ENCODE measurements at regions not wholly inside any gene's neighbourhood (a gene's known extent, or its start where the extent isn't known, plus 50 kb on each side); places are given as distances from the start of the nearest gene placed in this dataset.

GRCh38 chr3:66574091-66574490 is 73.3 kb upstream of the LRIG1 start:
- no peak for TF ChIP-seq EGR1 (IDR thresholded peaks at IDR 0.05; ENCODE audit: low read depth in 2 of 2)
- TF ChIP-seq REST (IDR thresholded peaks at IDR 0.05) = no peak
- TF ChIP-seq RAD21 (IDR thresholded peaks at IDR 0.05) = no peak
- TF ChIP-seq YY1 (IDR thresholded peaks at IDR 0.05) = no peak
- TF ChIP-seq CTCF (IDR thresholded peaks at IDR 0.05; ENCODE audit: low read depth, low read length, missing input control) = no peak
- TF ChIP-seq FOXA1 (IDR thresholded peaks at IDR 0.05) = no peak
- no peak for TF ChIP-seq MAX (IDR thresholded peaks at IDR 0.05)
- no peak for TF ChIP-seq TAF1 (conservative IDR thresholded peaks at IDR 0.05)
- no peak for TF ChIP-seq JUND (IDR thresholded peaks at IDR 0.05)
- no peak for TF ChIP-seq ATF3 (IDR thresholded peaks at IDR 0.05)
- no peak for TF ChIP-seq NR2F2 (IDR thresholded peaks at IDR 0.05)

Measured in liver (tissue), 3 donors.